HepG2 (cell line): ENCODE measurements at regions not wholly inside any gene's neighbourhood (a gene's known extent, or its start where the extent isn't known, plus 50 kb on each side); places are given as distances from the start of the nearest gene placed in this dataset.
A peak's percentile ranks its signal among the peaks of the same experiment; 100 is the strongest.

Experiments used
- ATM ChIP-seq: fragments of 450-650 bp; IDR thresholded peaks from 2 replicates; pipeline ENCODE4 v1.7.1; 2017; ENCODE audit warnings: mild to moderate bottlenecking, borderline replicate concordance
- CBFB ChIP-seq: sonication (generic); formaldehyde crosslinking; IDR thresholded peaks from 2 replicates; pipeline ENCODE4 v1.4.0; 2020; ENCODE audit warnings: missing genetic modification reagents
- ELF3 ChIP-seq: IDR thresholded peaks from 2 replicates; pipeline ENCODE4 v1.6.1; 2016; ENCODE audit warnings: missing genetic modification reagents, missing compliant biosample characterization
- GABPA ChIP-seq, 2 experiments: IDR thresholded peaks; 2 replicates each; pipeline ENCODE4 v1.6.1; 2011 to 2016; ENCODE audit warnings: low read depth in 2 of 2, low read length in 1 of 2, missing biosample characterization in 1 of 2, missing genetic modification characterization in 1 of 2
- HDAC1 ChIP-seq: sonication (generic); formaldehyde crosslinking; IDR thresholded peaks from 2 replicates; pipeline ENCODE4 v1.5.1; 2020; ENCODE audit warnings: mild to moderate bottlenecking, missing genetic modification reagents
- HOXA7 ChIP-seq: sonication (generic); formaldehyde crosslinking; IDR thresholded peaks from 2 replicates; pipeline ENCODE4 v1.8.1; 2022; ENCODE audit warnings: mild to moderate bottlenecking, missing genetic modification reagents, moderate library complexity
- MAF1 ChIP-seq: sonication (generic); formaldehyde crosslinking; IDR thresholded peaks from 2 replicates; pipeline ENCODE4 v1.5.0; 2020; ENCODE audit warnings: missing genetic modification reagents, borderline replicate concordance
- NCOR1 ChIP-seq: fragments of 200-600 bp; sonication (generic); IDR thresholded peaks from 2 replicates; pipeline ENCODE4 v1.7.0; 2017; ENCODE audit warnings: antibody characterized with exemption, low read length, borderline replicate concordance
- PAXIP1 ChIP-seq: sonication (generic); formaldehyde crosslinking; conservative IDR thresholded peaks from 2 replicates; pipeline ENCODE4 v1.4.0; 2020; ENCODE audit warnings: mild to moderate bottlenecking, missing genetic modification reagents, moderate library complexity
- POGZ ChIP-seq: sonication (generic); formaldehyde crosslinking; IDR thresholded peaks from 2 replicates; pipeline ENCODE4 v1.4.0; 2020; ENCODE audit warnings: mild to moderate bottlenecking, missing genetic modification reagents
- SIN3A ChIP-seq: IDR thresholded peaks from 2 replicates; pipeline ENCODE4 v1.6.1; 2011; ENCODE audit warnings: low read depth, mild to moderate bottlenecking, control low read depth, low read length, borderline replicate concordance
- SIX1 ChIP-seq: sonication (generic); formaldehyde crosslinking; IDR thresholded peaks from 2 replicates; pipeline ENCODE4 v1.4.0; 2020; ENCODE audit warnings: missing genetic modification reagents, borderline replicate concordance
- SOX6 ChIP-seq, 2 experiments: fragments of 450-650 bp in 1 of 2; sonication (generic) in 1 of 2; formaldehyde crosslinking in 1 of 2; IDR thresholded peaks; 2 replicates each; pipeline versions ENCODE4 v1.4.0 to v1.6.1; 2017 to 2020; ENCODE audit warnings: antibody characterized with exemption in 1 of 2, mild to moderate bottlenecking in 1 of 2, missing genetic modification reagents in 1 of 2
- THYN1 ChIP-seq: sonication (generic); formaldehyde crosslinking; IDR thresholded peaks from 2 replicates; pipeline ENCODE4 v1.8.1; 2023; ENCODE audit warnings: low read depth, mild to moderate bottlenecking, moderate library complexity, missing genetic modification reagents, borderline replicate concordance
- ZFP82 ChIP-seq: sonication (generic); formaldehyde crosslinking; IDR thresholded peaks from 2 replicates; pipeline ENCODE4 v1.5.1; 2020; ENCODE audit warnings: mild to moderate bottlenecking, missing genetic modification reagents, borderline replicate concordance
- ZFYVE20 ChIP-seq: sonication (generic); formaldehyde crosslinking; IDR thresholded peaks from 2 replicates; pipeline ENCODE4 v1.8.0; 2023; ENCODE audit warnings: low read depth, mild to moderate bottlenecking, moderate library complexity, missing genetic modification reagents, borderline replicate concordance
- ZNF460 ChIP-seq: sonication (generic); formaldehyde crosslinking; IDR thresholded peaks from 2 replicates; pipeline ENCODE4 v1.5.1; 2020; ENCODE audit warnings: missing genetic modification reagents, mild to moderate bottlenecking, borderline replicate concordance
- ZNF468 ChIP-seq: sonication (generic); formaldehyde crosslinking; IDR thresholded peaks from 2 replicates; pipeline ENCODE4 v1.8.0; 2022; ENCODE audit warnings: mild to moderate bottlenecking, moderate library complexity, missing genetic modification reagents
- ZNF691 ChIP-seq: sonication (generic); formaldehyde crosslinking; IDR thresholded peaks from 2 replicates; pipeline ENCODE4 v1.4.0; 2020; ENCODE audit warnings: missing genetic modification reagents, low read depth, mild to moderate bottlenecking, borderline replicate concordance
- ZNF792 ChIP-seq: IDR thresholded peaks from 2 replicates; pipeline ENCODE4 v1.6.1; 2016

GRCh38 chr3:145518639-145519038 lies 642.3 kb downstream of the PLOD2 start (continued):
- TF ChIP-seq PAXIP1 (CRISPR knock-in tag) (peak; percentile 84), SOX6 (IDR thresholded peaks at IDR 0.05) (no peak), SOX6 (CRISPR knock-in tag; IDR thresholded peaks at IDR 0.05) (peak; percentile 65), HOXA7 (CRISPR knock-in tag) (no peak), ZFYVE20 (CRISPR knock-in tag) (no peak), POGZ (CRISPR knock-in tag) (peak; percentile 89), ELF3 (peak; percentile 96), MAF1 (CRISPR knock-in tag) (no peak), ZNF460 (CRISPR knock-in tag) (no peak; the same call in 1 of the 2 replicates), ZFP82 (CRISPR knock-in tag) (no peak), NCOR1 (peak; percentile 16; the same call in 1 of the 2 replicates), SIX1 (CRISPR knock-in tag) (peak; percentile 38; the same call in 1 of the 2 replicates), THYN1 (no peak), GABPA (IDR thresholded peaks at IDR 0.05; ENCODE audit: low read depth, low read length) (no peak), GABPA (CRISPR knock-in tag; IDR thresholded peaks at IDR 0.05; ENCODE audit: low read depth) (peak; percentile 77), ZNF792 (CRISPR knock-in tag) (0 out of 2 replicates have a peak, but pooled peaks have one; percentile 31), HDAC1 (CRISPR knock-in tag) (peak; percentile 51), ZNF468 (CRISPR knock-in tag) (no peak), ZNF691 (CRISPR knock-in tag) (no peak), CBFB (CRISPR knock-in tag) (no peak), ATM (no peak), SIN3A (no peak)
